ENCODE measurements at regions not wholly inside any gene's neighbourhood (a gene's known extent, or its start where the extent isn't known, plus 50 kb on each side); places are given as distances from the start of the nearest gene placed in this dataset.

- TF ChIP-seq CTCF (IDR thresholded peaks at IDR 0.05) (no peak), EZH2 (IDR thresholded peaks at IDR 0.05; ENCODE audit: borderline replicate concordance, insufficient read depth, low read depth, low read length, poor library complexity, severe bottlenecking) (no peak)
These were observed 250.7 kb upstream of the GATB start for GRCh38 chr4:152011469-152011868.

Measured in B cell (primary cell).